SK-N-SH treated with all-trans-retinoic acid at 6 μM for 48 hours (cell line): ENCODE measurements at regions not wholly inside any gene's neighbourhood (a gene's known extent, or its start where the extent isn't known, plus 50 kb on each side); places are given as distances from the start of the nearest gene placed in this dataset.

Experiments
- ATAC-seq: fragments of 200-7000 bp; cut with Tn5 transposase; 3 replicates; pipeline ENCODE4 v1.9.1; 2020; ENCODE audit warnings: mild to moderate bottlenecking, moderate library complexity
- ARNTL ChIP-seq: fragments of 450-650 bp; formaldehyde crosslinking; IDR thresholded peaks from 2 replicates; pipeline ENCODE4 v1.5.0; 2020; ENCODE audit warnings: low read depth, mild to moderate bottlenecking, moderate library complexity, borderline replicate concordance
- BACH2 ChIP-seq: fragments of 250-450 bp; sonication (Bioruptor Pico); IDR thresholded peaks from 2 replicates; pipeline ENCODE4 v1.9.0; 2021; ENCODE audit warnings: mild to moderate bottlenecking, borderline replicate concordance
- CSDC2 ChIP-seq: fragments of 250-450 bp; sonication (Bioruptor Pico); IDR thresholded peaks from 2 replicates; pipeline ENCODE4 v1.5.0; 2020; ENCODE audit warnings: mild to moderate bottlenecking, moderate library complexity
- ESRRG ChIP-seq: fragments of 250-450 bp; sonication (Bioruptor Pico); IDR thresholded peaks from 2 replicates; pipeline ENCODE4 v1.6.1; 2021; ENCODE audit warnings: mild to moderate bottlenecking
- GLIS3 ChIP-seq: fragments of 250-450 bp; sonication (Bioruptor Pico); IDR thresholded peaks from 2 replicates; pipeline ENCODE4 v1.5.0; 2020; ENCODE audit warnings: mild to moderate bottlenecking, moderate library complexity
- ISL1 ChIP-seq: fragments of 250-450 bp; sonication (Bioruptor Pico); IDR thresholded peaks from 2 replicates; pipeline ENCODE4 v2.1.2; 2022; ENCODE audit warnings: mild to moderate bottlenecking, moderate library complexity
- OSR1 ChIP-seq: fragments of 250-450 bp; sonication (Bioruptor Pico); IDR thresholded peaks from 2 replicates; pipeline ENCODE4 v1.8.0; 2022; ENCODE audit warnings: moderate library complexity, mild to moderate bottlenecking, inconsistent platforms
- PPARA ChIP-seq: fragments of 250-450 bp; sonication (Bioruptor Pico); IDR thresholded peaks from 2 replicates; pipeline ENCODE4 v1.5.0; 2020; ENCODE audit warnings: mild to moderate bottlenecking, borderline replicate concordance
- RARB ChIP-seq: fragments of 250-450 bp; sonication (Bioruptor Pico); IDR thresholded peaks from 2 replicates; pipeline ENCODE4 v1.8.0; 2021; ENCODE audit warnings: mild to moderate bottlenecking, moderate library complexity
- TCF4 ChIP-seq: fragments of 250-450 bp; sonication (Bioruptor Pico); IDR thresholded peaks from 2 replicates; pipeline ENCODE4 v1.8.0; 2021; ENCODE audit warnings: mild to moderate bottlenecking, moderate library complexity, borderline replicate concordance
- TOX ChIP-seq: fragments of 250-450 bp; sonication (Bioruptor Pico); IDR thresholded peaks from 2 replicates; pipeline ENCODE4 v1.8.0; 2021; ENCODE audit warnings: mild to moderate bottlenecking, moderate library complexity, borderline replicate concordance
- ZC3H10 ChIP-seq: fragments of 250-450 bp; sonication (Bioruptor Pico); IDR thresholded peaks from 2 replicates; pipeline ENCODE4 v1.5.1; 2021; ENCODE audit warnings: mild to moderate bottlenecking, moderate library complexity
- ZFP30 ChIP-seq: fragments of 450-650 bp; formaldehyde crosslinking; IDR thresholded peaks from 2 replicates; pipeline ENCODE4 v1.5.0; 2022; ENCODE audit warnings: mild to moderate bottlenecking, moderate library complexity
- ZNF565 ChIP-seq: fragments of 450-650 bp; formaldehyde crosslinking; conservative IDR thresholded peaks from 2 replicates; pipeline ENCODE4 v1.5.0; 2020; ENCODE audit warnings: low read depth, mild to moderate bottlenecking, moderate library complexity
- ZNF70 ChIP-seq: fragments of 450-650 bp; formaldehyde crosslinking; IDR thresholded peaks from 2 replicates; pipeline ENCODE4 v1.5.0; 2020; ENCODE audit warnings: mild to moderate bottlenecking, moderate library complexity
- ZNF8 ChIP-seq: fragments of 450-650 bp; formaldehyde crosslinking; IDR thresholded peaks from 2 replicates; pipeline ENCODE4 v1.5.0; 2020; ENCODE audit warnings: mild to moderate bottlenecking, moderate library complexity
- TF ChIP-seq, protein P1 (sequence below): fragments of 250-450 bp; sonication (Bioruptor Pico); IDR thresholded peaks from 2 replicates; pipeline ENCODE4 v1.5.0; 2020; ENCODE audit warnings: mild to moderate bottlenecking, moderate library complexity
- TF ChIP-seq, protein P2 (sequence below): fragments of 250-450 bp; sonication (Bioruptor Pico); IDR thresholded peaks from 2 replicates; pipeline ENCODE4 v1.5.1; 2020; ENCODE audit warnings: low read depth, mild to moderate bottlenecking, moderate library complexity
- TF ChIP-seq, protein P3 (sequence below): fragments of 250-450 bp; sonication (Bioruptor Pico); IDR thresholded peaks from 2 replicates; pipeline ENCODE4 v1.8.0; 2021; ENCODE audit warnings: low read depth, mild to moderate bottlenecking, moderate library complexity, borderline replicate concordance

DNA sequence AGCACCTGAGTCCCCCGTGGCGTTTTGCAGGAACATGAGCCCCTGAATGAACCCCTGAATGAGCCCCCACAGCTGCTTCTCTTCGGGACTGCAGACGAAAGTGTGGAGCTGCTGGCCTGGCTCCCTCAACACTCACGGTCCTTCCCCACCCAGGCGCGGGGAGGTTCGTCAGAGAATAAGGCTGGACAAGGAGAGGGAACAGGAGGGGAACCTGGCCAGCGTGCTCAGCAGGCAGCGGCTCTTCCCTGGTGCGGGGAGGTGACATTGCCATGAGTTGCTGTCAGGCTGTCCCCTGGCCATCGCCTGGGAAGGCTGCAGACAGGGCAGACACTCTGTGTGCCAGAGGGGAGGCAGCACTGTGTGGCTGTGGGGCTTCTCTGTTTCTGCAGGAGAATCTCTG, 80.9 kb upstream of the SHH start:
- ATAC-seq, result no peak
- TF ChIP-seq, protein P1, sequence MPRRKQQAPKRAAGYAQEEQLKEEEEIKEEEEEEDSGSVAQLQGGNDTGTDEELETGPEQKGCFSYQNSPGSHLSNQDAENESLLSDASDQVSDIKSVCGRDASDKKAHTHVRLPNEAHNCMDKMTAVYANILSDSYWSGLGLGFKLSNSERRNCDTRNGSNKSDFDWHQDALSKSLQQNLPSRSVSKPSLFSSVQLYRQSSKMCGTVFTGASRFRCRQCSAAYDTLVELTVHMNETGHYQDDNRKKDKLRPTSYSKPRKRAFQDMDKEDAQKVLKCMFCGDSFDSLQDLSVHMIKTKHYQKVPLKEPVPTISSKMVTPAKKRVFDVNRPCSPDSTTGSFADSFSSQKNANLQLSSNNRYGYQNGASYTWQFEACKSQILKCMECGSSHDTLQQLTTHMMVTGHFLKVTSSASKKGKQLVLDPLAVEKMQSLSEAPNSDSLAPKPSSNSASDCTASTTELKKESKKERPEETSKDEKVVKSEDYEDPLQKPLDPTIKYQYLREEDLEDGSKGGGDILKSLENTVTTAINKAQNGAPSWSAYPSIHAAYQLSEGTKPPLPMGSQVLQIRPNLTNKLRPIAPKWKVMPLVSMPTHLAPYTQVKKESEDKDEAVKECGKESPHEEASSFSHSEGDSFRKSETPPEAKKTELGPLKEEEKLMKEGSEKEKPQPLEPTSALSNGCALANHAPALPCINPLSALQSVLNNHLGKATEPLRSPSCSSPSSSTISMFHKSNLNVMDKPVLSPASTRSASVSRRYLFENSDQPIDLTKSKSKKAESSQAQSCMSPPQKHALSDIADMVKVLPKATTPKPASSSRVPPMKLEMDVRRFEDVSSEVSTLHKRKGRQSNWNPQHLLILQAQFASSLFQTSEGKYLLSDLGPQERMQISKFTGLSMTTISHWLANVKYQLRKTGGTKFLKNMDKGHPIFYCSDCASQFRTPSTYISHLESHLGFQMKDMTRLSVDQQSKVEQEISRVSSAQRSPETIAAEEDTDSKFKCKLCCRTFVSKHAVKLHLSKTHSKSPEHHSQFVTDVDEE (CRISPR knock-in tag), result no peak
- TF ChIP-seq, protein P2, sequence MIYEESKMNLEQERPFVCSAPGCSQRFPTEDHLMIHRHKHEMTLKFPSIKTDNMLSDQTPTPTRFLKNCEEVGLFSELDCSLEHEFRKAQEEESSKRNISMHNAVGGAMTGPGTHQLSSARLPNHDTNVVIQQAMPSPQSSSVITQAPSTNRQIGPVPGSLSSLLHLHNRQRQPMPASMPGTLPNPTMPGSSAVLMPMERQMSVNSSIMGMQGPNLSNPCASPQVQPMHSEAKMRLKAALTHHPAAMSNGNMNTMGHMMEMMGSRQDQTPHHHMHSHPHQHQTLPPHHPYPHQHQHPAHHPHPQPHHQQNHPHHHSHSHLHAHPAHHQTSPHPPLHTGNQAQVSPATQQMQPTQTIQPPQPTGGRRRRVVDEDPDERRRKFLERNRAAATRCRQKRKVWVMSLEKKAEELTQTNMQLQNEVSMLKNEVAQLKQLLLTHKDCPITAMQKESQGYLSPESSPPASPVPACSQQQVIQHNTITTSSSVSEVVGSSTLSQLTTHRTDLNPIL (CRISPR knock-in tag), result no peak
- TF ChIP-seq ZFP30 (no peak), ZNF70 (CRISPR knock-in tag) (no peak), TCF4 (CRISPR knock-in tag) (no peak), ZNF565 (CRISPR knock-in tag) (no peak), BACH2 (CRISPR knock-in tag) (no peak), RARB (CRISPR knock-in tag) (no peak), PPARA (CRISPR knock-in tag) (no peak), ZNF8 (no peak), GLIS3 (CRISPR knock-in tag) (no peak), TOX (CRISPR knock-in tag) (no peak), ISL1 (CRISPR knock-in tag) (no peak), CSDC2 (CRISPR knock-in tag) (no peak)
- TF ChIP-seq, protein P3, sequence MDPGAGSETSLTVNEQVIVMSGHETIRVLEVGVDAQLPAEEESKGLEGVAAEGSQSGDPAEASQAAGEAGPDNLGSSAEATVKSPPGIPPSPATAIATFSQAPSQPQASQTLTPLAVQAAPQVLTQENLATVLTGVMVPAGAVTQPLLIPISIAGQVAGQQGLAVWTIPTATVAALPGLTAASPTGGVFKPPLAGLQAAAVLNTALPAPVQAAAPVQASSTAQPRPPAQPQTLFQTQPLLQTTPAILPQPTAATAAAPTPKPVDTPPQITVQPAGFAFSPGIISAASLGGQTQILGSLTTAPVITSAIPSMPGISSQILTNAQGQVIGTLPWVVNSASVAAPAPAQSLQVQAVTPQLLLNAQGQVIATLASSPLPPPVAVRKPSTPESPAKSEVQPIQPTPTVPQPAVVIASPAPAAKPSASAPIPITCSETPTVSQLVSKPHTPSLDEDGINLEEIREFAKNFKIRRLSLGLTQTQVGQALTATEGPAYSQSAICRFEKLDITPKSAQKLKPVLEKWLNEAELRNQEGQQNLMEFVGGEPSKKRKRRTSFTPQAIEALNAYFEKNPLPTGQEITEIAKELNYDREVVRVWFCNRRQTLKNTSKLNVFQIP (CRISPR knock-in tag), result no peak
- TF ChIP-seq, all 23 proteins: peak for 0

DNA sequence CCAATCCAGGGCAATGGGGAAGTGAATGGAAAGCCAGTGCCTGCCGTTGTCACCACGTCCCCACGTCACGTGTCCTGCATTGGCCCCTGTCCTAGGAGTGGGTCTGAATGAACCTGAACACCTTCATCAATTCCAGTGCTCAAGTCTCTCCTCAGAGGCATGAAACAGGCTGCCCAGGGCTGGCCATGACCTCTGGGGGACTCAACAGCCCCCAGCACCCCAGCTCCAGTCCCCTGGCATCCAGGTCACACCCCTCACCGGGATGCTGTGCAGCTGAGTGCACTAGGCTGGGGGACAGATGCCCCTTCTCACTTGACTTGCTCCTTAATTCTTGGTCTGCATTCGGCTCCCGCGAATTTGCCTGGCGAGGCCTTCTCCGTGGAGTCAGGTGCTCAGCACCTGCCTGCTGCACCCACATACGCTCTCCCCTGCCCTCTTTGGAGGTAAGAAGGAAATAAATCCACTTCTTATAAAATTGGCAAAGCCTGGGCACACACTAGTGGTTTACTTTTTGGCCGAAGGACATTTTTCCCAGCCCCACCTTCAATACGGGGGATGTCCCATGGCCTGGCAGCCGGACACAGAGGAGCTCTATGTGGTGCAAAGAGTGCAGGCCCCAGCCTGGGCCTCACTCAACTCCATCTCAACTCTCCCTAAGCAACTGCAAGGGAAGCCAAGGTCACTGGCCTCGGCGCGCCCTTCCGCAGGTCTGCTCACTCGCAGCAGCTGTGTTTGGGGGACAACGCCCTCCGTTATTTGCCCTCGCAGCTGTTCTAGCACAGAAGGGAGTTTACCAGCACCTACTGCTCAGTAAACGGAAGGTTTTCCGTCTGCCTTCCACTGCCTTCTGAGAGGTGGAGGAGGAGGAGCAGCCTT, 77.6 kb upstream of the SHH start:
- ATAC-seq, result no peak
- TF ChIP-seq ZC3H10 (CRISPR knock-in tag) (no peak), OSR1 (CRISPR knock-in tag) (no peak), ZNF70 (CRISPR knock-in tag) (no peak), ZNF8 (no peak), ESRRG (CRISPR knock-in tag) (no peak), ARNTL (CRISPR knock-in tag) (no peak), TOX (CRISPR knock-in tag) (no peak), TCF4 (CRISPR knock-in tag) (no peak), GLIS3 (CRISPR knock-in tag) (no peak)
- TF ChIP-seq, protein P2 (CRISPR knock-in tag), result no peak

DNA sequence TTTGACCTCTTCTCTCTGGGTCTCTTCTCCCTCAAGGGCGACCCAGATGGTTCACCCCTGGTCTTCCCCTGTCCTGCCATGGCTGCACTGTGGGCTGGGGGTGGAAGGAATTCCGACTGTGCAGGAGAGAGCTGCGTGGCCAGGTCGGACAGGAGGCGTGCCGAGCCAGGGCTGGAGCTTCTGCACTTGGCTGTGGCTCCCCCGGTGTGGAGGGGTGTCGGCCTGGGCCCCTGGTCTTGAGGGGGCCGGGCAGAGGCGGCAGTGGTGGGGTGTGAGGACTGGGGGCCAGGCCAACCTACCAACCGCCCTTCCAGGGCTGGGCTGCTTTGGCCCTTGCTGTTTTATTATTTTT, 74.9 kb upstream of the SHH start:
- TF ChIP-seq, protein P2 (CRISPR knock-in tag), result no peak
- no peak for ATAC-seq
